ENCODE measurements at regions not wholly inside any gene's neighbourhood (a gene's known extent, or its start where the extent isn't known, plus 50 kb on each side); places are given as distances from the start of the nearest gene placed in this dataset.

DNA sequence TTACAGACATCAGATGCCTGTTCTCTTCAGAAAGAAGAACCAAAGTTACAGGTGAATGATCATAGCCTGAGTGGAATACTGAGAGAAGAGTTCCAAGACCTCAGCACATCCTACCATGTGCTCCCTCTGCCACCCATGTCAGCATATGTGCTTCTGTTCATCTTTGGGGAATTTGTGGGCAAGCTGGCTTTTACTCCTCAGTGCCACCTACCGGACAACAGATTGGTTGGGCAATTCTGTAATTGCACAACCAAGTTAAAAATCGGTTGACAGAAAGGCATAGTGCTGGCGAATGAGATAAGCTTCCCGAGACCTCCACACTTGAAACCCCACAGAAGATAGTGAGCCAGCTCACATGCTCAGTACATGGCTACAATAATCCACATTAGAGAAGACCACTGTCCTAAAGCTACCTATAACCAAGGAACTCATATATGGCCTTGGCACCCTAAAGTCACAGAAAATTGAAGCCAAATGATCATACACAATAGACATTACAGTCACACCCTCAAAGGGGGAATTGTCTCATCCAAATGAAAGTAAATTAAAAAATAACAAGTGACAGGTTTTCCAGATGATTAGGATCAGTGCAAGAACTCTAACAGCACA lies 1238.0 kb upstream of the NUDT12 start:
- H3K9me3 ChIP-seq, result peaks cover 0 to 7% (median 0%) of the 10 kb centered on the region in 4 donors
- no peaks in the 10 kb centered on the region for H3K27me3 ChIP-seq
- no peak overlapping the region for H3K27ac ChIP-seq
- no peak overlapping the region for H3K4me3 ChIP-seq
- 50 to 92% (median 73%) methylated on average over 4 of the region's 4 CpGs for WGBS, 5 donors
- intact Hi-C loops (cut with DNase I; ENCODE audit: low total_unique reads), result no loop called here
- DNase-seq, result no peak
- no peaks in the 10 kb centered on the region for H3K36me3 ChIP-seq
- TF ChIP-seq POLR2A (IDR thresholded peaks at IDR 0.05), result no peak
- no peaks in the 10 kb centered on the region for H3K4me1 ChIP-seq

DNA sequence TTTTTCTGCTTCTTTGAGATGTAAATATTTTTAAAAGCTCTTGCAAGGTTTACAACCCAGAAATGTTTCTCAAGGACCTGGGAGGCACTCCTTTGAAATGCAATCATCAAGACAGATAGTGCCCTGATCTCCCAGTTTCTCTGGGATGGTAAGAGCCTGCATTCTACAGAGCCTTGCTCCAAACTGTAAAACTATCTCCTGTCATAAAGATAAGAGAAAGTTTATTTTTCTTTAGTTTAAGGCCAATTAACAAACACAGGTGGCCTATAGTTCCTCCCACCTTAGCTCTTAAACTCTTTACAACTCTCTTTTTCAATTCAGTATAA lies 1231.1 kb upstream of the NUDT12 start:
- DNase-seq, result no peak
- no peaks in the 10 kb centered on the region for H3K36me3 ChIP-seq
- H3K9me3 ChIP-seq, result no peaks in the 10 kb centered on the region
- H3K27me3 ChIP-seq, result no peaks in the 10 kb centered on the region
- H3K4me3 ChIP-seq, result no peak overlapping the region
- intact Hi-C loops (cut with DNase I; ENCODE audit: low total_unique reads), result no loop called here
- H3K4me1 ChIP-seq, result no peaks in the 10 kb centered on the region
- no peak overlapping the region for H3K27ac ChIP-seq
- TF ChIP-seq, protein P1, sequence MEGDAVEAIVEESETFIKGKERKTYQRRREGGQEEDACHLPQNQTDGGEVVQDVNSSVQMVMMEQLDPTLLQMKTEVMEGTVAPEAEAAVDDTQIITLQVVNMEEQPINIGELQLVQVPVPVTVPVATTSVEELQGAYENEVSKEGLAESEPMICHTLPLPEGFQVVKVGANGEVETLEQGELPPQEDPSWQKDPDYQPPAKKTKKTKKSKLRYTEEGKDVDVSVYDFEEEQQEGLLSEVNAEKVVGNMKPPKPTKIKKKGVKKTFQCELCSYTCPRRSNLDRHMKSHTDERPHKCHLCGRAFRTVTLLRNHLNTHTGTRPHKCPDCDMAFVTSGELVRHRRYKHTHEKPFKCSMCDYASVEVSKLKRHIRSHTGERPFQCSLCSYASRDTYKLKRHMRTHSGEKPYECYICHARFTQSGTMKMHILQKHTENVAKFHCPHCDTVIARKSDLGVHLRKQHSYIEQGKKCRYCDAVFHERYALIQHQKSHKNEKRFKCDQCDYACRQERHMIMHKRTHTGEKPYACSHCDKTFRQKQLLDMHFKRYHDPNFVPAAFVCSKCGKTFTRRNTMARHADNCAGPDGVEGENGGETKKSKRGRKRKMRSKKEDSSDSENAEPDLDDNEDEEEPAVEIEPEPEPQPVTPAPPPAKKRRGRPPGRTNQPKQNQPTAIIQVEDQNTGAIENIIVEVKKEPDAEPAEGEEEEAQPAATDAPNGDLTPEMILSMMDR (IDR thresholded peaks at IDR 0.05), result no peak
- TF ChIP-seq POLR2AphosphoS5 (IDR thresholded peaks at IDR 0.05) (no peak), POLR2A (IDR thresholded peaks at IDR 0.05) (no peak), EP300 (IDR thresholded peaks at IDR 0.05) (no peak)

DNA sequence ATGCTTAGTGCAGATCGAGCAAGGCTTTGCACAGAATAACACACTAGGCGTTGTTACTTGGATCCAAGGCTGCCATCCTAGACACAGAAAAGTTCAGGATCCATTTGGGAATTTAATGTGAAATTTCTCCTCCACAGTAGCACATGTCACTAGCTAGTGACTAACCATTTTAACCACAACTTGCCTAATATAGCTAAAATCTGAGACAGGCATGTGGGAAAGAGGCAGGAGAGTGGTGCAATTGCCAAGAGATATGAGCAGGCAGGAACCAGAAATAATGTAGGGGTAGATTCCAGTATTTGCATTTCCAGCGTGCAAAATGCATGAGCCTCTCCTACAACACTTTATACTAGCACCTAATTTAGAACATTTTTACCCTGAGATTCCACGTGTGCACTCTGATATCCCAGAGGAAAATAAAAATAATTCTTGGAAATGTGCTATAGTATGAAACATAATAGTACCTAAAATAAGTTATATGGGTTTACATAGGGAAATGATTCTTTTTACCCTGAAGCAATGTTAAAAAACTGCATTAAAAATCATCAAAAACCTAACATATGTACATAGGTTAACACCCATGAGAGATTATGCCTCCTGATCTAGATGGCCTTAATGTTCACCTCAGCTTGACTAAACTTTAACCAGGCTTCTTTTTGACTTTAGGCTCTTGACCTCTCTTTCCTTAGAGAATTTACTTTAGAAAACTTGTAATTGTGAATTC lies 1230.6 kb upstream of the NUDT12 start:
- no peaks in the 10 kb centered on the region for H3K9me3 ChIP-seq
- DNase-seq, result no peak
- TF ChIP-seq POLR2A (IDR thresholded peaks at IDR 0.05), result no peak
- TF ChIP-seq POLR2AphosphoS5 (IDR thresholded peaks at IDR 0.05), result no peak
- TF ChIP-seq EP300 (IDR thresholded peaks at IDR 0.05), result no peak
- TF ChIP-seq, protein P1 (IDR thresholded peaks at IDR 0.05), result no peak
- no peaks in the 10 kb centered on the region for H3K27me3 ChIP-seq
- intact Hi-C loops (cut with DNase I; ENCODE audit: low total_unique reads), result no loop called here
- no peaks in the 10 kb centered on the region for H3K4me1 ChIP-seq
- H3K27ac ChIP-seq, result no peak overlapping the region
- 55 to 63% (median 61%) methylated on average over 4 of the region's 4 CpGs for WGBS, 5 donors
- no peak overlapping the region for H3K4me3 ChIP-seq
- no peaks in the 10 kb centered on the region for H3K36me3 ChIP-seq

DNA sequence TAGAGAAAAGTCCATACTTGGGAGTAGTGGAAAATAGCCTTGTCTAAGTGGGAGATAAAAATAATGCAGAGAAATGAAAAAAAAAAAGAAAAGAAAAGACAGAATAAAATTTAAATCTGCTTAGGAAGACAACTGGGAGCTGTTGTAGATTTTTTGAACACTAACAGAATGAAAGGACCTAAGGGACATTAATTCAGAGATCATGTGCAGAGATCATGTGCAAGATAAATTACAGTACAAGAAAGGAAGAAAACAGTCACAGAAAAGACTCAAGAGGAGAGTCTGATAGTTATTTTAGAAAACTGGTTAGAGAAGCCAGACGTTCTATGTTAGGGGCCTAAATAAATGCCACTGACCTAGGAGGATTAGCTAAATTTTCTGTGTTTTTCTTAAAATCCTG lies 1226.8 kb upstream of the NUDT12 start:
- H3K27me3 ChIP-seq, result no peaks in the 10 kb centered on the region
- no peaks in the 10 kb centered on the region for H3K4me1 ChIP-seq
- WGBS, 5 donors, result 33 to 59% (median 40%) methylated on average over 1 of the region's 1 CpG
- no peak overlapping the region for H3K4me3 ChIP-seq
- intact Hi-C loops (cut with DNase I; ENCODE audit: low total_unique reads), result no loop called here
- H3K27ac ChIP-seq, result no peak overlapping the region
- peak in 1 of 2 donors; percentile 2 for DNase-seq
- no peaks in the 10 kb centered on the region for H3K36me3 ChIP-seq
- peaks cover 0 to 16% (median 5%) of the 10 kb centered on the region in 4 donors for H3K9me3 ChIP-seq
- TF ChIP-seq POLR2AphosphoS5 (IDR thresholded peaks at IDR 0.05) (no peak), POLR2A (IDR thresholded peaks at IDR 0.05) (no peak), EP300 (IDR thresholded peaks at IDR 0.05) (no peak)
- TF ChIP-seq, protein P1 (IDR thresholded peaks at IDR 0.05), result no peak

DNA sequence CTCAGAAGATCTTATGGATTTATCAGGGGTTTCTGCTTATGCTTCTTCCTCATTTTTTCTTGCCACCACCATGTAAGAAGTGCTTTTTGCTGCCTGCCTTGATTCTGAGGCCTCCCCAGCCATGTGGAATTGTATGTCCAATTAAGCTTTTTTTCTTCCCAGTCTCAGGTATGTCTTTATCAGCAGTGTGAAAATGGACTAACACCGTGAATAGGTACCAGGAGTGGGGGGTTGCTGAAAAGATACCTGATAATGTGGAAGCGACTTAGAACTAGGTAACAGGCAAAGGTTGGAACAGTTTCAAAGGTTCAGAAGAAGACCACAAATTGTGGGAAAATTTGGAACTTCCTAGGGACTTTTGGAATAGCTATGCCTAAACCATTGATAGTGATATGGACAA lies 1222.5 kb upstream of the NUDT12 start:
- Histone ChIP-seq H3K36me3 (no peaks in the 10 kb centered on the region), H3K9me3 (peaks cover 0 to 19% (median 8%) of the 10 kb centered on the region in 4 donors), H3K4me1 (no peaks in the 10 kb centered on the region), H3K27me3 (no peaks in the 10 kb centered on the region), H3K27ac (no peak overlapping the region), H3K4me3 (no peak overlapping the region)
- intact Hi-C loops (cut with DNase I; ENCODE audit: low total_unique reads), result no loop called here
- TF ChIP-seq POLR2AphosphoS5 (IDR thresholded peaks at IDR 0.05), result no peak
- no peak for TF ChIP-seq EP300 (IDR thresholded peaks at IDR 0.05)
- TF ChIP-seq, protein P1 (IDR thresholded peaks at IDR 0.05), result no peak
- no peak for TF ChIP-seq POLR2A (IDR thresholded peaks at IDR 0.05)
- 84 to 94% (median 90%) methylated on average over 2 of the region's 2 CpGs for whole genome bisulfite sequencing, 5 donors
- DNase-seq, result no peak

Data from stomach (tissue), 8 donors.